ENCODE measurements at regions not wholly inside any gene's neighbourhood (a gene's known extent, or its start where the extent isn't known, plus 50 kb on each side); places are given as distances from the start of the nearest gene placed in this dataset.

DNA sequence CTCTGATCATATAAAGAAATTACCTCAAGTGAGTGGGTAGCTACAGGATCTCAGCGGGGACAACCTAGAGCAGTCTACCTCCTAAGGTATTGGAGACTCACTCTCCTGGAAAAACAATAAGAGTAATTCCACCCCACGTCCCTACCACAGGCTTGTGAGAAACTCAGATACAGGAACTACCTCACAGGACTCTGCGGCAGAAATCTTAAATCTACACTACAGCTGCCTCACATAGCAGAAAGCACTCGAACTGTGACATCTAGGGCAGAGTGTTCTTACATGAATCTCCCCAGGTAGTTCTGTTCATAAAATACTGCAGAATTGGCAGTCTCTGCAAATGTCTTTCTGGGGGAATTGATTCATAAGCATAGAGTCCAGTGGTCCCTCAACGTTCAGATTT lies 382.9 kb upstream of the IL12A start:
- no peak overlapping the region for H3K4me2 ChIP-seq (ENCODE audit: insufficient read depth, low read length)
- in situ Hi-C loops (cut with MboI), result no loop called here
- no peak for ATAC-seq
- TF ChIP-seq PURB (CRISPR knock-in tag; IDR thresholded peaks at IDR 0.05; ENCODE audit: low read depth) (no peak), ZNF3 (CRISPR knock-in tag; IDR thresholded peaks at IDR 0.05) (no peak), SUPT5H (IDR thresholded peaks at IDR 0.05) (no peak), ZNF695 (CRISPR knock-in tag; IDR thresholded peaks at IDR 0.05) (no peak), ZNF133 (CRISPR knock-in tag; IDR thresholded peaks at IDR 0.05) (no peak), TEAD1 (CRISPR knock-in tag; IDR thresholded peaks at IDR 0.05) (no peak), GABPA (tag; conservative IDR thresholded peaks at IDR 0.05; ENCODE audit: low read depth) (no peak), ZNF583 (CRISPR knock-in tag; IDR thresholded peaks at IDR 0.05) (no peak), EGR1 (conservative IDR thresholded peaks at IDR 0.05) (no peak), SMARCC2 (IDR thresholded peaks at IDR 0.05; ENCODE audit: low read depth) (no peak), NCOR1 (IDR thresholded peaks at IDR 0.05) (no peak)
- TF ChIP-seq, protein P1, sequence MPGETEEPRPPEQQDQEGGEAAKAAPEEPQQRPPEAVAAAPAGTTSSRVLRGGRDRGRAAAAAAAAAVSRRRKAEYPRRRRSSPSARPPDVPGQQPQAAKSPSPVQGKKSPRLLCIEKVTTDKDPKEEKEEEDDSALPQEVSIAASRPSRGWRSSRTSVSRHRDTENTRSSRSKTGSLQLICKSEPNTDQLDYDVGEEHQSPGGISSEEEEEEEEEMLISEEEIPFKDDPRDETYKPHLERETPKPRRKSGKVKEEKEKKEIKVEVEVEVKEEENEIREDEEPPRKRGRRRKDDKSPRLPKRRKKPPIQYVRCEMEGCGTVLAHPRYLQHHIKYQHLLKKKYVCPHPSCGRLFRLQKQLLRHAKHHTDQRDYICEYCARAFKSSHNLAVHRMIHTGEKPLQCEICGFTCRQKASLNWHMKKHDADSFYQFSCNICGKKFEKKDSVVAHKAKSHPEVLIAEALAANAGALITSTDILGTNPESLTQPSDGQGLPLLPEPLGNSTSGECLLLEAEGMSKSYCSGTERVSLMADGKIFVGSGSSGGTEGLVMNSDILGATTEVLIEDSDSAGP (CRISPR knock-in tag; IDR thresholded peaks at IDR 0.05), result no peak
- TF ChIP-seq, protein P2, sequence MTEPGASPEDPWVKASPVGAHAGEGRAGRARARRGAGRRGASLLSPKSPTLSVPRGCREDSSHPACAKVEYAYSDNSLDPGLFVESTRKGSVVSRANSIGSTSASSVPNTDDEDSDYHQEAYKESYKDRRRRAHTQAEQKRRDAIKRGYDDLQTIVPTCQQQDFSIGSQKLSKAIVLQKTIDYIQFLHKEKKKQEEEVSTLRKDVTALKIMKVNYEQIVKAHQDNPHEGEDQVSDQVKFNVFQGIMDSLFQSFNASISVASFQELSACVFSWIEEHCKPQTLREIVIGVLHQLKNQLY (CRISPR knock-in tag; conservative IDR thresholded peaks at IDR 0.05), result no peak
- no peak overlapping the region for H3K27ac ChIP-seq (ENCODE audit: extremely low read depth, low read depth, low read length)
- BruUV-seq (replicated peaks), result no TSS peak
- no peak for FAIRE-seq
- ChIA-PET POLR2A (no interaction called here), CTCF (ENCODE audit: low intra/inter-chr PET ratio) (no interaction called here)
- H3K79me2 ChIP-seq (ENCODE audit: control insufficient read depth, insufficient read depth, low read length), result no peaks in the 10 kb centered on the region
- H3K9me1 ChIP-seq (ENCODE audit: control insufficient read depth, insufficient read depth, low read length), result no peaks in the 10 kb centered on the region
- no peak overlapping the region for H2AFZ ChIP-seq (ENCODE audit: low read depth, low read length)
- H3K9ac ChIP-seq (ENCODE audit: insufficient read depth in 1 of 2, low read depth in 2 of 2, low read length in 2 of 2), result no peak overlapping the region
- H3K36me3 ChIP-seq (ENCODE audit: control insufficient read depth, insufficient read depth, low read length), result no peaks in the 10 kb centered on the region
- no peaks in the 10 kb centered on the region for H3K4me1 ChIP-seq (replicated peaks in 1 of 2; ENCODE audit: control insufficient read depth in 2 of 2, insufficient read depth in 2 of 2, low read length in 2 of 2)
- 4% methylated on average over 5 of the region's 5 CpGs for WGBS (ENCODE audit: insufficient coverage, low coverage, missing lambda C conversion rate)
- H4K20me1 ChIP-seq (replicated peaks; ENCODE audit: control insufficient read depth, insufficient read depth, low read length), result no peaks in the 10 kb centered on the region
- H3K27me3 ChIP-seq (ENCODE audit: control insufficient read depth in 2 of 2, insufficient read depth in 2 of 2, low read length in 2 of 2), result no peaks in the 10 kb centered on the region
- no peak overlapping the region for H3K4me3 ChIP-seq
- no peak for DNase-seq (ENCODE audit: extremely low read depth in 1 of 4, low spot score in 3 of 4)
- intact Hi-C loops (cut with micrococcal nuclease), result no loop called here
- no peaks in the 10 kb centered on the region for H3K9me3 ChIP-seq (replicated peaks; ENCODE audit: control insufficient read depth, insufficient read depth, low read depth, low read length)
